HAP-1 (cell line): ENCODE measurements at regions not wholly inside any gene's neighbourhood (a gene's known extent, or its start where the extent isn't known, plus 50 kb on each side); places are given as distances from the start of the nearest gene placed in this dataset.
"Not testable (repeated sequence)": the region's sequence is repeated elsewhere in the genome, so short reads cannot be mapped to it uniquely, and the experiment has no call there.

Experiments used
- DNase-seq, 2 experiments: peaks; one replicate each; pipeline ENCODE4 v3.0.0-alpha.2; 2016 to 2020; ENCODE audit warnings: low spot score in 2 of 2
- H3K27me3 ChIP-seq: fragments of 250-450 bp; sonication (Bioruptor Pico); 2 replicates; pipeline ENCODE4 v1.5.1; 2020; ENCODE audit warnings: low read depth, mild to moderate bottlenecking, moderate library complexity
- H3K36me3 ChIP-seq: fragments of 250-450 bp; sonication (Bioruptor Pico); replicated peaks from 2 replicates; pipeline ENCODE4 v1.5.1; 2020; ENCODE audit warnings: mild to moderate bottlenecking
- H3K4me1 ChIP-seq: fragments of 250-450 bp; sonication (Bioruptor Pico); 2 replicates; pipeline ENCODE4 v1.5.1; 2020; ENCODE audit warnings: mild to moderate bottlenecking
- H3K4me3 ChIP-seq: fragments of 250-450 bp; sonication (Bioruptor Pico); 2 replicates; pipeline ENCODE4 v1.5.1; 2020; ENCODE audit warnings: mild to moderate bottlenecking, moderate library complexity
- H3K9me3 ChIP-seq: fragments of 250-450 bp; sonication (Bioruptor Pico); 2 replicates; pipeline ENCODE4 v1.5.1; 2020; ENCODE audit warnings: mild to moderate bottlenecking, moderate library complexity
- in situ Hi-C: fragments of 300-500 bp; cut with MboI; formaldehyde crosslinking; loops from 3 replicates; pipeline ENCODE4 v1.14.3; 2020; ENCODE audit warnings: low sequenced_read_pairs, inconsistent platforms, mixed read lengths

DNA sequence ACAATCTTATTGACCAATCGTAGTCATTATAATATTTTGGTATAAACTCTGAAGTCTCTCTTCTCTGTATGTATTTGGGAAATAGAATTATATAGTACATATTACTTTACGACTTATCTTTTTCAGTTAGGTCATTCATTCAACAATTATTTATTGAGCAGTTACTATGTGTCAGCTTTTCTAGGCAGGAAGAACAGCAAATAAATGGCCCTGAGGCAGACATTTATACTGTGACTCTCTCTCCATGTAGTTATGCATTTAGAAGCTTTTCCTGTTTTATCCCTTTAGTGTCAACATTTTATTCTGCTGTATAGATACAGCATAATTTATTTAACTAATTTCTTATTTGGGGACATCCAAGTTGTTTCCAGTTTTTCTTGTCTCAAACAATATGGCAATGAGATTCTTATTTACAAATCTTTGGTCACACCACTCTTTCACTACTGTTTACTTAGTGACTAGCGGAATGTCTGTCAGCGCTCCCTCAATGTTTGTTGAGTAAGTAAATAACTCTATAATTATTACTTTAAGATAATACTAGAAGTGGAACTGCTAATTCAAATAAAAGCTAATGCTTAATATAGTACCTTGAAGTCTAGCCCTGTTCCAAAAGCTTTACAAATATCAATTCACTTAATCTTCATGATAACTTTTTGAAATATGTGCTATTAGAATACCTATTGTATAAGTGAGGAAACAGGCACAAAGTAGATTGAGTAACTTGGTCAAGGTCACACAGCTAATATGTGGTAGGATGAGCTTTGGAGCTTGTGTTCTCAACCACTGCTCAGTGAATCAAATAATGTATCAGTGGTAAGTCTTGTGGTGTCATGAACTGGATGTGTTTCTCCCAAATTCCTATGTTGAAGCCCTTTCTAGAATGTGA is 465.6 kb downstream of the SIPA1L2 start:
- H3K27me3 ChIP-seq, result no peaks in the 10 kb centered on the region
- H3K9me3 ChIP-seq, result no peaks in the 10 kb centered on the region; the same call in 1 of the 2 replicates
- H3K36me3 ChIP-seq, result no peaks in the 10 kb centered on the region
- in situ Hi-C loops, result no loop called here
- peaks cover 7% of the 10 kb centered on the region; the same call in 1 of the 2 replicates for H3K4me1 ChIP-seq
- no peak for DNase-seq
- no peak overlapping the region for H3K4me3 ChIP-seq

DNA sequence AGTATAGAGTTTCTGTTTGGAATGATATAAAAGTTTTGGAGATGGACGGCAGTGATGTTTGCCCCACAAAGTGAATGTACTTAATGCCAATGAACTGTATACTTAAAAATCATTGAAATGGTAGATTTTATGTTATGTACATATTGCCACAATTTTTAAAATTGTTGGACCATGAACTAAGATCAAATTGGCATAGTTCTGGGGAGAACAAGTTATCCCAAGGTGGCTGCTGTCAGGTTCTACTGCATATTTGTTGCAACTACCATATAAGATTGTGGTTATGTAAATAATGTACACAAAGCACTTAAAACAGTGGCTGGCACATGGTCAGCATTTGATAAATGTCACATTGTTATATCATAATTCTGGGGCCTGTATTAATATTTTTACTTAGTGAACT is 466.4 kb downstream of the SIPA1L2 start:
- Histone ChIP-seq H3K9me3 (no peaks in the 10 kb centered on the region; the same call in 1 of the 2 replicates), H3K4me1 (peaks cover 7% of the 10 kb centered on the region; the same call in 1 of the 2 replicates), H3K4me3 (no peak overlapping the region), H3K36me3 (no peaks in the 10 kb centered on the region), H3K27me3 (no peaks in the 10 kb centered on the region)
- in situ Hi-C loops, result no loop called here
- DNase-seq, result no peak

DNA sequence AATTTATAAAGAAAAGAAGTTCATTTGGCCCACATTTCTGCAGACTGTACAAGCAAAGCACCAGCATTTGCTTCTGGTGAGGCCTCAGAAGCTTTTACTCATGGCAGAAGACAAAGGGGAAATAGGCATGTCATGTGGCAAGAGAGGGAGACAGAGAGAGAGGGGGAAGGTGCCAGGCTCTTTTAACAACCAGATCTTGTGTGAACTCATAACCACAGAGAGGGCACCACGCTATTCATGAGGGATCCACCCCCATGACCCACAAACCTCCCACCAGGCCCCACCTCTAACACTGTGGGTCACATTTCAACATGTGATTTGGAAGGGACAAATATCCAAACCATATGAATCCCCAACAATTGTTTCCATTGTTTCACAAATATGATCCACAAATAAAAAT is 467.9 kb downstream of the SIPA1L2 start:
- H3K9me3 ChIP-seq, result no peaks in the 10 kb centered on the region; the same call in 1 of the 2 replicates
- peaks cover 7% of the 10 kb centered on the region; the same call in 1 of the 2 replicates for H3K4me1 ChIP-seq
- in situ Hi-C loops, result no loop called here
- no peak overlapping the region for H3K4me3 ChIP-seq
- H3K36me3 ChIP-seq, result no peaks in the 10 kb centered on the region
- no peaks in the 10 kb centered on the region for H3K27me3 ChIP-seq
- no peak for DNase-seq

DNA sequence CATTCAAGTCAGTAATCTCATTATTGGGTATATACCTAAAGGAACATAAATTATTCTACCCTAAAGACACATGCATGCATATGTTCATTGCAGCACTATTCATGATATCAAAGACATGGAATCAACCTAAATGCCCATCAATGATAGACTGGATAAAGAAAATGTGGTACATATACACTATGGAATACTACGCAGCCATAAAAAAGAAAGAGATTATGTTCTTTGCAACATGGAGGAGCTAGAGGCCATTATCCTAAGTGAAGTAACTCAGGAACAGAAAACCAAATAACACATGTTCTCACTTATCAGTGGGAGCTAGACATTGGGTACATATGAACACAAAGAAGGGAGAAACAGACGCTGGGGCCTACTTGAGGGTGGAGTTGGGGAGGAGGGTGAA is 471.4 kb downstream of the SIPA1L2 start:
- H3K9me3 ChIP-seq, H3K4me1 ChIP-seq, H3K36me3 ChIP-seq, H3K27me3 ChIP-seq, H3K4me3 ChIP-seq, in situ Hi-C loops, DNase-seq: not testable (repeated sequence)

DNA sequence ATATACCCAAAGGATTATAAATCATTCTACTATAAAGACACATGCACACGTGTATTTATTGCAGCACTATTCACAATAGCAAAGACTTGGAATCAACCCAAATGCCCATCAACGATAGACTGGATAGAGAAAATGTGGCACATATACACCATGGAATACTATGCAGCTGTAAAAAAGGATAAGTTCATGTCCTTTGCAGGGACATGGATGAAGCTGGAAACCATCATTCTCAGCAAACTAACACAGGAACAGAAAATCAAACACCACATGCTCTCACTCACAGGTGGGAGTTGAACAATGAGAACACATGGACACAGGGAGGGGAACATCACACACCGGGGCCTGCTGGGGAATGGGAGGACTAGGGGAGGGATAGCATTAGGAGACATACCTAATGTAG is 473.9 kb downstream of the SIPA1L2 start:
- H3K4me3 ChIP-seq, H3K9me3 ChIP-seq, H3K36me3 ChIP-seq, DNase-seq, H3K4me1 ChIP-seq, H3K27me3 ChIP-seq, in situ Hi-C loops: not testable (repeated sequence)

DNA sequence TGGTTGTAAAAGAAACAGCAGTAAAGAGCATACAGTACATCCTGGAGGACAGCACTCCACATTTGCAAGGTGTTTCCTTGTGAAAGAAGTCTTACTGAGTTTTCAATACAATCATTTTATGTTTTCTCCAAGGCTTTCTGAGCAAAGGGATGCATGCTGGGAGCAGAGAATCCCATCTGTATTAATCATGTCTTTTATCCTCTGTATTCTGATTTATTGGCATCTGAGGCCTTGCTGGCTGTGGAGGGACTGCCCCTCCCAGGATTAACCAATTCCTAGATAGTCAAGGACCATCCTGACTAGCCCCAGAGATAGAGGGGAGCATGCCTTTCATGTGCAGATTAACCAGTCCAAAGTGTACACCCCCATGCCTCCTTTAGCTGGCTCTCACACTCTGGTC is 476.3 kb downstream of the SIPA1L2 start:
- H3K9me3 ChIP-seq, result no peaks in the 10 kb centered on the region
- no peaks in the 10 kb centered on the region for H3K4me1 ChIP-seq
- no peak overlapping the region for H3K4me3 ChIP-seq
- DNase-seq, result no peak
- no peaks in the 10 kb centered on the region for H3K36me3 ChIP-seq
- no peaks in the 10 kb centered on the region for H3K27me3 ChIP-seq
- in situ Hi-C loops, result no loop called here

DNA sequence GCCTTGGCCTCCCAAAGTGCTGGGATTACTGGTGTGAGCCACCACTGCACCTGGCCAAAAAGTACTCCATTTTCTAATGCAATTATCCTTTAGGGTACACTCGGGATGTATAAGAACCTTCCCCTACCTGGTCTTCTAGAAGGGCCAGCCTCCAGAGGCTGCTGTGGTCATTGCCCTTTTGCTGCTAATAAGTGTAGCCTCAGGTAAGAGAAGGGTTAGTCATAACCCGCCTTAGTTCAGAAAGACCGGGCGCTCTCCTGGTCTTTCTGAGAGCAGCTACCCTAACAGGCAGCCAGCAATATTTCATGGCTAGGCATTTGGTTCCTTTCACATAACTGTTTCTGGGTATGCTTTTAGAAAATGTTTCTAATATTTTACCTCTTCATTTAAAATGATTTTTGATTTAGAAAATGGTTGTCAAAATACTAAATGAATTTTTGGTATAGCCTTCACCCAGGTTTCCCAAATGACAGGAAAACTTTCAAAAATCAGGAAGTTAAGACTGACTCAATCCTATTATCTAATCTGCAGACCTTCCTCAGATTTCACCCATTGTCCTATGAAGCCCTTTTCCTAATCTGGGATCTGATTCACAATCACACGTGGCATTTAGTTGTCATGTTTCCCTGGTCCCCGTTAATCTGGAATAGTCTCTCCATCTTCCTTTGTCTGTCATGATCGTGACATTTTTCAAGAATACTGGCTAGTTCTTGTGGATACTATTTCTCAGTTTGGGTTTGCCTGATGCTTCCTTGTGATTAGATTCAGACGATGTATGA is 479.0 kb downstream of the SIPA1L2 start:
- H3K4me1 ChIP-seq, result no peaks in the 10 kb centered on the region
- no peak for DNase-seq
- H3K9me3 ChIP-seq, result no peaks in the 10 kb centered on the region
- in situ Hi-C loops, result no loop called here
- H3K36me3 ChIP-seq, result no peaks in the 10 kb centered on the region
- H3K4me3 ChIP-seq, result no peak overlapping the region
- no peaks in the 10 kb centered on the region for H3K27me3 ChIP-seq

DNA sequence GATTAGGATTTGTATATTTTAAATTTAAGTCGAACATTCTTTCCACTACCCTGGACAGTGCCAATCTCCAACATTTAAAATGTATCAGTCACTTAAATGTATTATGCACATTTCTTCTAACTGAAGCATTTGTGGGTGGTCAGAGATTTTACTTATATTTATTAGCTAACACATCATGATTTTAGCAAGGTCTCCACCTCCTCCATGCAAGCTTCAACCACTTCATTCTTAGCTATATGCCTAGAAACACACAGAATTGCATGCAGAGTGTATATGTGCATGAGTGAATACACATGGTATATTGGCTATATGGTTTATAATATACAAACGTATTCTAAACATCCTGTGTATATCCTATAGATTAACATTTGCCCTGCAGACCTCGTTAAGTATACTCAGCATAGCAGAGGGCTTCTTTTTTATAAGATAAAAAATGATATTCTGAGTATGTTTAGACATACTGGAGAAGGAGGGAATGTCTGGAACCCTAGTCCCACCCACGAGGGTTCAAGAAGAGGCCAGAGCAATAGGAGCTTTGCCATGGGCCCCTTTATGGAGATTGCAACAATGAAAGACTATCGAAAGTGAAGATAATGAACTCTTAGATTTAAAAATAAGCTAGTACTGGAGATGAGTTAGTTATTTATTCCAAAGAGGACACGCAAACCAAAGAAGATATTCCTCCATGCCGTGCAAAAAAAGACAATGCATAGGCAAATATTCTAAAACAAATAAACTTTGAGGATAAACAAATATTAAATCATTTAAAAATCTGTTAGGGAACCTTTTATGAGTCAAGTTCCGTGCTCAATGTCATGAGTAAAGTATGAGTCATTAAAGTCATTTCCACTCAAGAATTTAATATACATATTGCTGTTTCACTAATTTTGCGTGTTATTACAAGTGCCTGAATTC is 480.4 kb downstream of the SIPA1L2 start:
- Histone ChIP-seq H3K4me3 (no peak overlapping the region), H3K27me3 (no peaks in the 10 kb centered on the region), H3K9me3 (no peaks in the 10 kb centered on the region), H3K36me3 (no peaks in the 10 kb centered on the region), H3K4me1 (no peaks in the 10 kb centered on the region)
- DNase-seq, result no peak
- in situ Hi-C loops, result no loop called here

DNA sequence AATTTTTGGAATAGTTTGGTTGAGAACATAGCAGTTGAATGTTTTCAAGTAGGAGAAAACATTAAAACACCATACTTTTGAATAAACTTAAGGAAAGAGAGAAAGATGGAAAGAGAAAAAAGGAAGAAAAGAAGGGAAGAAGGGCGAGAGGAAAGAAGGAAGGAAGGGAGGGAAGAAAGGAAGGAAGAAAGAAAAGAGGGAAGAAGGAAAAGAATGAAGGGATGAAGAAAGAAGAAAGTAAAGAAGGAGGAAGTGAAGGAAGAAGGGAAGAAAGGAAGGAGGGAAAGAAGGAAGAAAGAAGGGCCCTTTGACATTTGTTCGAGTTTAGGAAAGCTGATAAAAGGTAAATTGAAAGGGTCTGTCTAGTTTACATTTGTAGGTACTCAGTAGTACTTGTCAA is 482.7 kb downstream of the SIPA1L2 start:
- no peak for DNase-seq
- in situ Hi-C loops, result no loop called here
- Histone ChIP-seq H3K36me3 (no peaks in the 10 kb centered on the region), H3K4me1 (no peaks in the 10 kb centered on the region), H3K4me3 (no peak overlapping the region), H3K9me3 (no peaks in the 10 kb centered on the region), H3K27me3 (no peaks in the 10 kb centered on the region)

DNA sequence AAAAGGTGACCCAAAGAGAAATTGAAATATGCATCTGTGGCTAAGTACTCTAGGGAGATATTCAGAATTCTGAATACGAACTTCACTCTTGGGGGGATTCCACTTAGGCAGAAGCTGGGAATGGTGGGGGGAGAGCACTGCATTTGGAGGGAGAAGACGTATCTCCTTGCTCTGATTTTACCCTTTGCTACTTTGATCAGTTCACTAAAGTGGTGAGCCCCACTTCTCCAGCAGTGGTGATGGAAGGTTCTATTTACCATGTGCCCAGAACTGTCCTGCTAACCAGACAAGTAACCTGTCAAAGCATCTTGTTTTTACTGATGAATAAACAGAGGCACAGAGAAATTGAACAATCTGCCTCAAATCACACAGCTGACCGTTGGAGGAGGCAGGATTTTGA is 483.4 kb downstream of the SIPA1L2 start:
- no peaks in the 10 kb centered on the region for H3K4me1 ChIP-seq
- H3K27me3 ChIP-seq, result no peaks in the 10 kb centered on the region
- no peaks in the 10 kb centered on the region for H3K36me3 ChIP-seq
- no peaks in the 10 kb centered on the region for H3K9me3 ChIP-seq
- DNase-seq, result no peak
- in situ Hi-C loops, result no loop called here
- no peak overlapping the region for H3K4me3 ChIP-seq

DNA sequence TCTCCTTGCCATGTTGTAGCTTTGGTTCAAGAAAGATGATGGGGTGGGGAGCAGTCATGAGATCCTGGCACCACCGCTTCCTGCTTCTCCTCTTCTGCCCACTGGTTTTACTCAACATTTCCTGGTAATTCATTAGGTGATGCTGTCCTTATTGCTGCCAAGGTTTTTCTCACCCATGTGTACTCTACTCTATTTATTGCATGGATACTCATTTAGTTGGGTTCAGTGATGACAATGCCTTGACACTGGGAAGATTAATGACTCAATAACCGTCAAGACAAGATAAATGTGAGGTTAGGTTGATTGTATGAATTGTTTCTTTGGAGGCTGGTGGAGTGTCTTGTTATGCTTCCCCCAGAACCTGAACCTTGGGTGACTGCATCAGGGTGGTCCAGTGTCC is 484.2 kb downstream of the SIPA1L2 start:
- H3K27me3 ChIP-seq, result no peaks in the 10 kb centered on the region
- H3K9me3 ChIP-seq, result no peaks in the 10 kb centered on the region
- no peaks in the 10 kb centered on the region for H3K36me3 ChIP-seq
- no peak overlapping the region for H3K4me3 ChIP-seq
- DNase-seq, result no peak
- in situ Hi-C loops, result no loop called here
- H3K4me1 ChIP-seq, result no peaks in the 10 kb centered on the region

DNA sequence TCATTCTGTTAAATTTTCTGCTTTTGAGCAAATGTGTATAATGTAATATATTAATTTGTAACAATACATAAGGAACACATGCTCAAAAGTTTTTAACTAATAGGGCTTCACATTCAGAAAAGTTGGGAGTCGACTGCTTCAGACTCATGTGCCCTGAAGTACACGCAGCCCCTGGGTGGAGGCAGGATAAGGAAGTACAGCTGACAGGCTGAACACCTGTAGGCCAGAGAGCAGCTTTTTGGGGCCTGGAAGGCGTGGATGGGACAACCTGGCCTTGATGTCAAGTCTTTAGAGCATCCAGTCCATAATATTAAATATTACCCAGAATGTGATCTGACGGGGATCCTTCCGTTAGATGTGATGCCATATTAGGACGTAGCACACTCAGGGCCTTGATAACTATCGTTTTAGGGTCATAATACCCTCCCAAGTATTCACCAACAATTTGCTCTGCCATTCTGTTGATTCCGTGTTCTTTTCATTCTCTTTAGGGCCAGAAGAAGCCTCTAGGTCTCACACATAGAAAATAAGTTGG is 485.2 kb downstream of the SIPA1L2 start:
- no peaks in the 10 kb centered on the region for H3K4me1 ChIP-seq
- H3K9me3 ChIP-seq, result no peaks in the 10 kb centered on the region
- no peak overlapping the region for H3K4me3 ChIP-seq
- in situ Hi-C loops, result no loop called here
- DNase-seq, result no peak
- H3K36me3 ChIP-seq, result no peaks in the 10 kb centered on the region
- H3K27me3 ChIP-seq, result no peaks in the 10 kb centered on the region

DNA sequence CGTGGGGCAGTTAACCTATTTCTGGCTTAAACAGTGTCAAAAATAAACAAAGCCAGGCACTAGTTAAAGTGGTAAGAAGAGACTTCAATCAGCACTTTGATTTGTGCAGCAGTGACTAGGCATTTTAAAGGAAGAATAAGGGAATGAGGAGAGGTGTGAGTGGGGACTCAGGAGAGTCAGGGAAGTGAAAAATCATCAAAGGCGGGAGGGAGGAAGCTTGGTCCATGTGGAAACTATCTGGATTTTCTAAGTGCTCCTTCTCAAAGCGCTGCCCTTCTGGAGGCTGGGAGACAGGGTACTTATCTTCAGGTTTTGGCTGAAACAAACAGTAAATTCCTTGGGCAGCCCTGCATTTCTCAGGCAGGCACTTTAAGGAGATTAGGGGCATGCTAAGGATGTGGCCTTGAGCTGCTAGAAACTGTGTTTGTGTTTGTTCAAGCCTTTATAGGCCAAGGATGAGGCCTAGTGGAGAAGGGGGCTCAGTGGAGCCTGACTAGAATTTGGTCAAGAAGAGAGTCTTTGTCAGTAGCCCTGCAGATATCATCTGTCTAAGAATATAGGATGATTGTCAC is 486.5 kb downstream of the SIPA1L2 start:
- H3K27me3 ChIP-seq, result no peaks in the 10 kb centered on the region
- in situ Hi-C loops, result no loop called here
- H3K4me1 ChIP-seq, result no peaks in the 10 kb centered on the region
- no peak for DNase-seq
- no peak overlapping the region for H3K4me3 ChIP-seq
- H3K9me3 ChIP-seq, result no peaks in the 10 kb centered on the region
- H3K36me3 ChIP-seq, result no peaks in the 10 kb centered on the region
